DOHH2 (cell line): ENCODE measurements at regions not wholly inside any gene's neighbourhood (a gene's known extent, or its start where the extent isn't known, plus 50 kb on each side); places are given as distances from the start of the nearest gene placed in this dataset.

Experiments used
- H3F3A ChIP-seq: fragments of 200-600 bp; sonication (generic), shearing (Covaris generic); 2 replicates; pipeline ENCODE4 v1.6.0; 2016; ENCODE audit warnings: antibody characterized with exemption, mild to moderate bottlenecking; ENCODE audit not compliant: control insufficient read depth, insufficient read depth
- H3K27ac ChIP-seq: fragments of 200-600 bp; sonication (generic); 2 replicates; pipeline ENCODE4 v1.5.1; 2014; ENCODE audit warnings: low read depth, mild to moderate bottlenecking, low read length, moderate library complexity
- H3K27me3 ChIP-seq: fragments of 200-600 bp; sonication (generic); 2 replicates; pipeline ENCODE4 v1.6.1; 2014; ENCODE audit warnings: mild to moderate bottlenecking, low read length, mixed read lengths; ENCODE audit not compliant: control insufficient read depth
- H3K36me3 ChIP-seq: fragments of 200-600 bp; sonication (generic); 2 replicates; pipeline ENCODE4 v1.6.1; 2014; ENCODE audit warnings: mild to moderate bottlenecking, low read length, moderate library complexity, mixed read lengths; ENCODE audit not compliant: control insufficient read depth
- H3K4me1 ChIP-seq: fragments of 200-600 bp; sonication (generic); 2 replicates; pipeline ENCODE4 v1.6.1; 2014; ENCODE audit warnings: mild to moderate bottlenecking, low read length, mixed read lengths; ENCODE audit not compliant: control insufficient read depth
- H3K4me2 ChIP-seq: fragments of 200-600 bp; sonication (generic); 2 replicates; pipeline ENCODE4 v1.6.0; 2014; ENCODE audit warnings: mild to moderate bottlenecking, low read length, moderate library complexity
- H3K4me3 ChIP-seq: fragments of 200-600 bp; sonication (generic); 2 replicates; pipeline ENCODE4 v1.5.1; 2014; ENCODE audit warnings: mild to moderate bottlenecking, low read length, mixed read lengths
- H3K79me2 ChIP-seq: fragments of 200-600 bp; sonication (generic); 2 replicates; pipeline ENCODE4 v1.6.1; 2014; ENCODE audit warnings: mild to moderate bottlenecking, low read length, mixed read lengths; ENCODE audit not compliant: control insufficient read depth
- H3K9me2 ChIP-seq: fragments of 200-600 bp; sonication (generic); replicated peaks from 2 replicates; pipeline ENCODE4 v1.6.1; 2014; ENCODE audit warnings: mild to moderate bottlenecking, low read length, mixed read lengths; ENCODE audit not compliant: control insufficient read depth
- H3K9me3 ChIP-seq: fragments of 200-600 bp; sonication (generic); 2 replicates; pipeline ENCODE4 v1.6.1; 2014; ENCODE audit warnings: antibody characterized with exemption, low read length, mixed read lengths; ENCODE audit not compliant: control insufficient read depth, insufficient read depth
- H4K20me1 ChIP-seq: fragments of 200-600 bp; sonication (generic); 2 replicates; pipeline ENCODE4 v1.6.0; 2014; ENCODE audit warnings: low read depth, mild to moderate bottlenecking, antibody characterized with exemption, low read length, moderate library complexity; ENCODE audit not compliant: control insufficient read depth, insufficient read depth
- CTCF ChIP-seq: fragments of 200-600 bp; sonication (generic); IDR thresholded peaks from one replicate; pipeline ENCODE4 v1.5.1; 2014; ENCODE audit warnings: antibody characterized with exemption, mild to moderate bottlenecking, low read depth, low read length; ENCODE audit not compliant: poor library complexity, severe bottlenecking
- EZH2phosphoT487 ChIP-seq: fragments of 200-600 bp; sonication (generic); IDR thresholded peaks from 2 replicates; pipeline ENCODE4 v1.6.1; 2017; ENCODE audit warnings: borderline replicate concordance, mild to moderate bottlenecking, antibody characterized with exemption, low read length, moderate library complexity, mixed read lengths

- Histone ChIP-seq H3K4me3 (no peak overlapping the region), H3K9me3 (no peaks in the 10 kb centered on the region), H3K27ac (no peak overlapping the region), H3F3A (no peaks in the 10 kb centered on the region), H4K20me1 (no peaks in the 10 kb centered on the region), H3K79me2 (no peaks in the 10 kb centered on the region), H3K4me1 (no peaks in the 10 kb centered on the region), H3K36me3 (no peaks in the 10 kb centered on the region), H3K27me3 (no peaks in the 10 kb centered on the region), H3K4me2 (no peak overlapping the region), H3K9me2 (no peaks in the 10 kb centered on the region)
- TF ChIP-seq EZH2phosphoT487 = no peak
- no peak for TF ChIP-seq CTCF
Observed at GRCh38 chr12:82144505-82144904, 213.7 kb downstream of the CCDC59 start.

- Histone ChIP-seq H3K27me3 (no peaks in the 10 kb centered on the region; the same call in 1 of the 2 replicates), H3K4me1 (no peaks in the 10 kb centered on the region), H3K9me3 (no peaks in the 10 kb centered on the region), H3K36me3 (no peaks in the 10 kb centered on the region), H3K79me2 (no peaks in the 10 kb centered on the region), H3K4me2 (no peak overlapping the region), H3K9me2 (no peaks in the 10 kb centered on the region), H4K20me1 (no peaks in the 10 kb centered on the region), H3F3A (no peaks in the 10 kb centered on the region), H3K4me3 (no peak overlapping the region), H3K27ac (no peak overlapping the region)
- TF ChIP-seq CTCF (no peak), EZH2phosphoT487 (no peak)
Observed at GRCh38 chr12:82132390-82132789, 225.8 kb downstream of the CCDC59 start.

GRCh38 chr12:82130762-82131161, 227.4 kb downstream of the CCDC59 start:
- Histone ChIP-seq H4K20me1 (no peaks in the 10 kb centered on the region), H3K36me3 (no peaks in the 10 kb centered on the region), H3K9me2 (no peaks in the 10 kb centered on the region), H3K27ac (no peak overlapping the region), H3K4me3 (no peak overlapping the region), H3K4me1 (no peaks in the 10 kb centered on the region), H3K79me2 (no peaks in the 10 kb centered on the region), H3K9me3 (no peaks in the 10 kb centered on the region), H3K4me2 (no peak overlapping the region), H3K27me3 (no peaks in the 10 kb centered on the region), H3F3A (no peaks in the 10 kb centered on the region)
- no peak for TF ChIP-seq CTCF
- no peak for TF ChIP-seq EZH2phosphoT487
